PFSK-1 (cell line): ENCODE measurements at regions not wholly inside any gene's neighbourhood (a gene's known extent, or its start where the extent isn't known, plus 50 kb on each side); places are given as distances from the start of the nearest gene placed in this dataset.

Experiments used
- SIN3A ChIP-seq: IDR thresholded peaks from 2 replicates; pipeline ENCODE4 v1.6.1; 2012; ENCODE audit warnings: mild to moderate bottlenecking, low read length, moderate library complexity, borderline replicate concordance; ENCODE audit not compliant: insufficient read depth
- TAF1 ChIP-seq: IDR thresholded peaks from 2 replicates; pipeline ENCODE4 v1.6.1; 2012; ENCODE audit warnings: low read length, control low read depth, borderline replicate concordance; ENCODE audit not compliant: insufficient read depth

DNA sequence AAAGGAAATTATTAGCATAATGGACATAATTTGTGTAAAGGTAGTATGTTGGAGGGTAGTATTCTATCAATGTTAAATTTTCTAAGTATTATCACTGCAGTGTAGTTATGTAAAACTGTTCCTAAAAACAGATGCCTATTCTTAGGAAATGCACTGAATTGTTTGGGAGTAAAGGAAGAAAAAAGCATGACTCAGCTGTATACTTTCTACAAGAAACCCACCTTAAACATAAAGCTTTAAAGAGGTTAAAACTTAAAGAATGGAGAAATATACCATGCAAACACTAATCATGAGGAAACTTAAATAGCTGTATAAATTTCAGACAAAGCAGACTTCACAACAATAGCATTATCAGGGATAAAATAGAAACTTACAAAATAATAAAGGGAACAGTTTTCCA, 292.9 kb downstream of the ANTXR2 start:
- TF ChIP-seq TAF1 (no peak), SIN3A (no peak)
